HG02943 (cell line): ENCODE measurements at regions not wholly inside any gene's neighbourhood (a gene's known extent, or its start where the extent isn't known, plus 50 kb on each side); places are given as distances from the start of the nearest gene placed in this dataset.
A peak's percentile ranks its signal among the peaks of the same experiment; 100 is the strongest.
"Not testable (repeated sequence)": the region's sequence is repeated elsewhere in the genome, so short reads cannot be mapped to it uniquely, and the experiment has no call there.

Source experiments
- ATAC-seq: cut with Tn5 transposase; IDR thresholded peaks from one replicate; pipeline ENCODE4 v1.9.1; 2021; ENCODE audit warnings: mild to moderate bottlenecking, low read depth, moderate library complexity; ENCODE audit not compliant: unreplicated experiment

- no peak for ATAC-seq
These were observed 277.1 kb upstream of the PRKX start for GRCh38 chrX:3990569-3990968.

GRCh38 chrX:3972104-3972858, 258.8 kb upstream of the PRKX start:
- ATAC-seq: not testable (repeated sequence)

- ATAC-seq: no peak
These were observed 255.3 kb upstream of the PRKX start for GRCh38 chrX:3968749-3969148.

- no peak for ATAC-seq
These were observed 250.5 kb upstream of the PRKX start for GRCh38 chrX:3963980-3964379.

GRCh38 chrX:3962511-3963311, 249.3 kb upstream of the PRKX start:
- no peak for ATAC-seq

- ATAC-seq: no peak
These were observed 247.5 kb upstream of the PRKX start for GRCh38 chrX:3960952-3961351.

- ATAC-seq: no peak
These were observed 238.4 kb upstream of the PRKX start for GRCh38 chrX:3951859-3952258.

- no peak for ATAC-seq
These were observed 236.9 kb upstream of the PRKX start for GRCh38 chrX:3950373-3950772.

GRCh38 chrX:3943965-3944364, 230.5 kb upstream of the PRKX start:
- ATAC-seq: no peak

GRCh38 chrX:3940000-3940610, 226.7 kb upstream of the PRKX start:
- no peak for ATAC-seq

- ATAC-seq: no peak
These were observed 225.1 kb upstream of the PRKX start for GRCh38 chrX:3938587-3938986.

- ATAC-seq: not testable (repeated sequence)
These were observed 221.7 kb upstream of the PRKX start for GRCh38 chrX:3935196-3935595.

- peak; percentile 97 for ATAC-seq
These were observed 207.1 kb upstream of the PRKX start for GRCh38 chrX:3920424-3921017.

GRCh38 chrX:3919668-3920423, 206.4 kb upstream of the PRKX start:
- ATAC-seq: peak; percentile 49

- ATAC-seq: not testable (repeated sequence)
These were observed 201.4 kb upstream of the PRKX start for GRCh38 chrX:3914813-3915212.

GRCh38 chrX:3914059-3914458, 200.6 kb upstream of the PRKX start:
- not testable (repeated sequence) for ATAC-seq

- not testable (repeated sequence) for ATAC-seq
These were observed 197.6 kb upstream of the PRKX start for GRCh38 chrX:3911012-3911411.

- ATAC-seq: not testable (repeated sequence)
These were observed 197.2 kb upstream of the PRKX start for GRCh38 chrX:3910611-3911010.

- not testable (repeated sequence) for ATAC-seq
These were observed 192.2 kb upstream of the PRKX start for GRCh38 chrX:3905522-3906258.

- not testable (repeated sequence) for ATAC-seq
These were observed 188.8 kb upstream of the PRKX start for GRCh38 chrX:3902222-3902621.
